22Rv1 (cell line): ENCODE measurements at regions not wholly inside any gene's neighbourhood (a gene's known extent, or its start where the extent isn't known, plus 50 kb on each side); places are given as distances from the start of the nearest gene placed in this dataset.
"Not testable (repeated sequence)": the region's sequence is repeated elsewhere in the genome, so short reads cannot be mapped to it uniquely, and the experiment has no call there.

Source experiments
- ZFX ChIP-seq: fragments of 450-650 bp; IDR thresholded peaks from 2 replicates; pipeline ENCODE4 v1.6.1; 2017; ENCODE audit warnings: antibody characterized with exemption, borderline replicate concordance
- TF ChIP-seq, protein P1 (sequence below): fragments of 450-650 bp; IDR thresholded peaks from 2 replicates; pipeline ENCODE4 v1.5.1; 2017; ENCODE audit warnings: mild to moderate bottlenecking

DNA sequence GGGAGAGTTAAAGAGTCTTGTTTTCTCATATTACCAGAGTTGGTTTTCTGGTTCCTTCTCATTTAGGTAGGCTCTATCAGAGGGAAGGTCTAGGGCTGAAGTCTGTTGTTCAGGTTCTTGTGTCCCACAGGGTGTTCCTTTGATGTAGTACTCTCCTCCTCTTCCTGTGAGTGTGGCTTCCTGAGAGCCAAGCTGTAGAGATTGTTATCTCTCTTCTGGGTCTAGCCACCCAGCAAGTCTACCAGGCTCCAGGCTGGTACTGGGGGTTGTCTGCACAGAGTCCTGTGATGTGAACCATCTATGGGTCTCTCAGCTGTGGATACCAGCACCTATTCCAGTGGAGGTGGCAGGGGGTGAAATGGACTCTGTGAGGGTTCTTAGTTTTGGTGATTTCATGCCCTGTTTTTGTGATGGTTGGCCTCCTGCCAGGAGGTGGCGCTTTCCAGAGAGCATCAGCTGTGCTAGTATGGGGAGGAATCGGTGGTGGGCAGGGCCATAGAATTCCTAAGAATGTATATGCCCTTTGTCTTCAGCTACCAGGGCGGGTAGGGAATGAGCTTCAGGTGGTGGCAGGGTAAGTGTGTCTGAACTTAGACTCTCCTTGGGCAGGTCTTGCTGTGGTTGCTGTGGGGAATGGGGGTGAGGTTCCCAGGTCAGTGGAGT is 65.5 kb upstream of the OLIG3 start:
- TF ChIP-seq, protein P1, sequence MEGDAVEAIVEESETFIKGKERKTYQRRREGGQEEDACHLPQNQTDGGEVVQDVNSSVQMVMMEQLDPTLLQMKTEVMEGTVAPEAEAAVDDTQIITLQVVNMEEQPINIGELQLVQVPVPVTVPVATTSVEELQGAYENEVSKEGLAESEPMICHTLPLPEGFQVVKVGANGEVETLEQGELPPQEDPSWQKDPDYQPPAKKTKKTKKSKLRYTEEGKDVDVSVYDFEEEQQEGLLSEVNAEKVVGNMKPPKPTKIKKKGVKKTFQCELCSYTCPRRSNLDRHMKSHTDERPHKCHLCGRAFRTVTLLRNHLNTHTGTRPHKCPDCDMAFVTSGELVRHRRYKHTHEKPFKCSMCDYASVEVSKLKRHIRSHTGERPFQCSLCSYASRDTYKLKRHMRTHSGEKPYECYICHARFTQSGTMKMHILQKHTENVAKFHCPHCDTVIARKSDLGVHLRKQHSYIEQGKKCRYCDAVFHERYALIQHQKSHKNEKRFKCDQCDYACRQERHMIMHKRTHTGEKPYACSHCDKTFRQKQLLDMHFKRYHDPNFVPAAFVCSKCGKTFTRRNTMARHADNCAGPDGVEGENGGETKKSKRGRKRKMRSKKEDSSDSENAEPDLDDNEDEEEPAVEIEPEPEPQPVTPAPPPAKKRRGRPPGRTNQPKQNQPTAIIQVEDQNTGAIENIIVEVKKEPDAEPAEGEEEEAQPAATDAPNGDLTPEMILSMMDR = peak; percentile 23; the same call in 1 of the 2 replicates
- TF ChIP-seq ZFX = not testable (repeated sequence)
